ENCODE measurements at regions not wholly inside any gene's neighbourhood (a gene's known extent, or its start where the extent isn't known, plus 50 kb on each side); places are given as distances from the start of the nearest gene placed in this dataset.

GRCh38 chr12:92337128-92337527 lies 191.5 kb upstream of the BTG1 start:
- Histone ChIP-seq H2AFZ (ENCODE audit: low read length) (no peak overlapping the region), H3K4me3 (ENCODE audit: low read depth, low read length, poor library complexity, severe bottlenecking) (no peak overlapping the region), H3K79me2 (ENCODE audit: insufficient read depth, low read depth, low read length) (no peaks in the 10 kb centered on the region), H4K20me1 (ENCODE audit: insufficient read depth, low read length) (no peaks in the 10 kb centered on the region), H3K9me3 (ENCODE audit: low read length) (no peaks in the 10 kb centered on the region; the same call in 1 of the 2 replicates), H3K27ac (ENCODE audit: low read depth, low read length, poor library complexity, severe bottlenecking) (no peak overlapping the region), H3K4me2 (ENCODE audit: low read length) (no peak overlapping the region), H3K9me2 (ENCODE audit: insufficient read depth, low read length) (no peaks in the 10 kb centered on the region), H3K4me1 (ENCODE audit: insufficient read depth, low read length, poor library complexity, severe bottlenecking) (peaks cover 8% of the 10 kb centered on the region), H3K36me3 (ENCODE audit: insufficient read depth, low read length) (no peaks in the 10 kb centered on the region)
- no peak for TF ChIP-seq CTCF (conservative IDR thresholded peaks at IDR 0.05; ENCODE audit: low read length)
- TF ChIP-seq EZH2phosphoT487 (IDR thresholded peaks at IDR 0.05; ENCODE audit: borderline replicate concordance, low read depth, low read length), result no peak
- DNase-seq (ENCODE audit: low spot score), result no peak
- POLR2A ChIA-PET, result interaction anchor here (0.5 to 0.9 kb wide), 3 partner anchors 27 to 48 kb away, joined by 3 to 4 read pairs (median 3); no protein-coding TSS in a partner anchor
- CTCF ChIA-PET (ENCODE audit: unreplicated experiment), result no interaction called here
- intact Hi-C loops (cut with micrococcal nuclease; ENCODE audit: unreplicated experiment), result no loop called here
- no TSS peak for BruUV-seq (replicated peaks)

- Histone ChIP-seq H3K9me2 (ENCODE audit: insufficient read depth, low read length) (no peaks in the 10 kb centered on the region), H3K27ac (ENCODE audit: low read depth, low read length, poor library complexity, severe bottlenecking) (no peak overlapping the region), H3K4me3 (ENCODE audit: low read depth, low read length, poor library complexity, severe bottlenecking) (no peak overlapping the region), H3K4me2 (ENCODE audit: low read length) (no peak overlapping the region), H3K79me2 (ENCODE audit: insufficient read depth, low read depth, low read length) (no peaks in the 10 kb centered on the region), H3K9me3 (ENCODE audit: low read length) (no peaks in the 10 kb centered on the region; the same call in 1 of the 2 replicates), H3K36me3 (ENCODE audit: insufficient read depth, low read length) (no peaks in the 10 kb centered on the region), H4K20me1 (ENCODE audit: insufficient read depth, low read length) (no peaks in the 10 kb centered on the region), H2AFZ (ENCODE audit: low read length) (no peak overlapping the region), H3K4me1 (ENCODE audit: insufficient read depth, low read length, poor library complexity, severe bottlenecking) (peaks cover 8% of the 10 kb centered on the region)
- intact Hi-C loops (cut with micrococcal nuclease; ENCODE audit: unreplicated experiment), result no loop called here
- no peak for DNase-seq (ENCODE audit: low spot score)
- ChIA-PET POLR2A (interaction anchor here (0.7 to 0.9 kb wide), 2 partner anchors 27 to 48 kb away, joined by 3 to 4 read pairs; no protein-coding TSS in a partner anchor), CTCF (ENCODE audit: unreplicated experiment) (no interaction called here)
- TF ChIP-seq CTCF (conservative IDR thresholded peaks at IDR 0.05; ENCODE audit: low read length), result no peak
- no peak for TF ChIP-seq EZH2phosphoT487 (IDR thresholded peaks at IDR 0.05; ENCODE audit: borderline replicate concordance, low read depth, low read length)
- BruUV-seq (replicated peaks), result no TSS peak
Observed at GRCh38 chr12:92336641-92337040, 191.0 kb upstream of the BTG1 start.

GRCh38 chr12:92335831-92336230 lies 190.2 kb upstream of the BTG1 start:
- H3K9me2 ChIP-seq (ENCODE audit: insufficient read depth, low read length), result no peaks in the 10 kb centered on the region
- no peak overlapping the region for H3K4me2 ChIP-seq (ENCODE audit: low read length)
- peaks cover 8% of the 10 kb centered on the region for H3K4me1 ChIP-seq (ENCODE audit: insufficient read depth, low read length, poor library complexity, severe bottlenecking)
- CTCF ChIA-PET (ENCODE audit: unreplicated experiment), result no interaction called here
- H3K27ac ChIP-seq (ENCODE audit: low read depth, low read length, poor library complexity, severe bottlenecking), result no peak overlapping the region
- no TSS peak for BruUV-seq (replicated peaks)
- H3K9me3 ChIP-seq (ENCODE audit: low read length), result no peaks in the 10 kb centered on the region; the same call in 1 of the 2 replicates
- POLR2A ChIA-PET, result interaction anchor here (1.0 to 1.6 kb wide), 4 partner anchors 27 to 191 kb away, joined by 3 to 4 read pairs (median 4); no protein-coding TSS in a partner anchor
- no peak for TF ChIP-seq EZH2phosphoT487 (IDR thresholded peaks at IDR 0.05; ENCODE audit: borderline replicate concordance, low read depth, low read length)
- no peak for TF ChIP-seq CTCF (conservative IDR thresholded peaks at IDR 0.05; ENCODE audit: low read length)
- no peak overlapping the region for H3K4me3 ChIP-seq (ENCODE audit: low read depth, low read length, poor library complexity, severe bottlenecking)
- no peaks in the 10 kb centered on the region for H3K36me3 ChIP-seq (ENCODE audit: insufficient read depth, low read length)
- no peaks in the 10 kb centered on the region for H3K79me2 ChIP-seq (ENCODE audit: insufficient read depth, low read depth, low read length)
- H4K20me1 ChIP-seq (ENCODE audit: insufficient read depth, low read length), result no peaks in the 10 kb centered on the region
- no peak overlapping the region for H2AFZ ChIP-seq (ENCODE audit: low read length)
- no peak for DNase-seq (ENCODE audit: low spot score)
- intact Hi-C loops (cut with micrococcal nuclease; ENCODE audit: unreplicated experiment), result no loop called here

Data from OCI-LY7 (cell line).